ENCODE measurements at regions not wholly inside any gene's neighbourhood (a gene's known extent, or its start where the extent isn't known, plus 50 kb on each side); places are given as distances from the start of the nearest gene placed in this dataset.

- Histone ChIP-seq H3K9ac (ENCODE audit: low read length) (no peak overlapping the region), H3K27ac (ENCODE audit: low read depth, low read length) (no peak overlapping the region), H3K27me3 (ENCODE audit: insufficient read depth, low read length, poor library complexity) (no peaks in the 10 kb centered on the region), H2BK15ac (replicated peaks; ENCODE audit: low read depth) (no peak overlapping the region), H4K5ac (ENCODE audit: low read length) (no peak overlapping the region), H2BK120ac (ENCODE audit: low read depth, low read length) (no peak overlapping the region), H3K4me1 (ENCODE audit: control insufficient read depth, low read depth, low read length) (peaks cover 3% of the 10 kb centered on the region), H3K18ac (ENCODE audit: low read length) (no peak overlapping the region), H3K79me1 (ENCODE audit: low read length) (no peaks in the 10 kb centered on the region), H3K23ac (ENCODE audit: low read length) (no peak overlapping the region), H3K79me2 (ENCODE audit: control insufficient read depth, insufficient read depth, low read length) (no peaks in the 10 kb centered on the region), H3K36me3 (ENCODE audit: control insufficient read depth, insufficient read depth, low read length) (no peaks in the 10 kb centered on the region), H3K56ac (ENCODE audit: low read length) (no peak overlapping the region), H2BK5ac (ENCODE audit: low read length) (no peak overlapping the region), H2AK5ac (ENCODE audit: low read length) (no peak overlapping the region), H3K4ac (ENCODE audit: low read depth, low read length) (no peak overlapping the region), H4K8ac (ENCODE audit: low read depth, low read length) (no peak overlapping the region), H3K4me2 (ENCODE audit: low read length) (no peak overlapping the region), H3K4me3 (ENCODE audit: low read length) (no peak overlapping the region)
- no CpG with 5 or more reads among the region's 1 CpG for WGBS (ENCODE audit: extremely low coverage, insufficient coverage, low lambda C conversion rate)
- no peak for DNase-seq
Observed at GRCh38 chr2:23241121-23241520, 143.9 kb upstream of the KLHL29 start.

- no CpG with 5 or more reads among the region's 12 CpGs for WGBS (ENCODE audit: extremely low coverage, insufficient coverage, low lambda C conversion rate)
Observed at GRCh38 chr2:23241611-23242245, 143.3 kb upstream of the KLHL29 start.

GRCh38 chr2:23243073-23243659 is 141.8 kb upstream of the KLHL29 start:
- no peak overlapping the region for H3K23ac ChIP-seq (ENCODE audit: low read length)
- H3K79me2 ChIP-seq (ENCODE audit: control insufficient read depth, insufficient read depth, low read length) = no peaks in the 10 kb centered on the region

More at GRCh38 chr2:23241611-23242245, 143.3 kb upstream of the KLHL29 start:
- Histone ChIP-seq H2BK120ac (ENCODE audit: low read depth, low read length) (no peak overlapping the region), H2BK15ac (replicated peaks; ENCODE audit: low read depth) (no peak overlapping the region), H3K79me2 (ENCODE audit: control insufficient read depth, insufficient read depth, low read length) (no peaks in the 10 kb centered on the region), H3K4ac (ENCODE audit: low read depth, low read length) (no peak overlapping the region), H3K56ac (ENCODE audit: low read length) (no peak overlapping the region), H2BK5ac (ENCODE audit: low read length) (no peak overlapping the region), H3K4me1 (ENCODE audit: control insufficient read depth, low read depth, low read length) (peaks cover 3% of the 10 kb centered on the region), H2AK5ac (ENCODE audit: low read length) (no peak overlapping the region), H4K5ac (ENCODE audit: low read length) (no peak overlapping the region), H3K27ac (ENCODE audit: low read depth, low read length) (no peak overlapping the region), H3K79me1 (ENCODE audit: low read length) (no peaks in the 10 kb centered on the region), H3K23ac (ENCODE audit: low read length) (no peak overlapping the region), H3K4me3 (ENCODE audit: low read length) (no peak overlapping the region), H3K9ac (ENCODE audit: low read length) (no peak overlapping the region), H3K27me3 (ENCODE audit: insufficient read depth, low read length, poor library complexity) (no peaks in the 10 kb centered on the region), H3K4me2 (ENCODE audit: low read length) (no peak overlapping the region), H4K8ac (ENCODE audit: low read depth, low read length) (no peak overlapping the region), H3K36me3 (ENCODE audit: control insufficient read depth, insufficient read depth, low read length) (no peaks in the 10 kb centered on the region), H3K18ac (ENCODE audit: low read length) (no peak overlapping the region)
- DNase-seq = no peak

GRCh38 chr2:23244617-23245016 is 140.4 kb upstream of the KLHL29 start:
- Histone ChIP-seq H3K4ac (ENCODE audit: low read depth, low read length) (no peak overlapping the region), H3K4me1 (ENCODE audit: control insufficient read depth, low read depth, low read length) (no peaks in the 10 kb centered on the region), H2AK5ac (ENCODE audit: low read length) (no peak overlapping the region), H3K9ac (ENCODE audit: low read length) (no peak overlapping the region), H3K4me3 (ENCODE audit: low read length) (no peak overlapping the region), H3K27ac (ENCODE audit: low read depth, low read length) (no peak overlapping the region), H3K18ac (ENCODE audit: low read length) (no peak overlapping the region), H2BK5ac (ENCODE audit: low read length) (no peak overlapping the region), H3K56ac (ENCODE audit: low read length) (no peak overlapping the region), H3K4me2 (ENCODE audit: low read length) (no peak overlapping the region), H3K27me3 (ENCODE audit: insufficient read depth, low read length, poor library complexity) (no peaks in the 10 kb centered on the region), H3K36me3 (ENCODE audit: control insufficient read depth, insufficient read depth, low read length) (no peaks in the 10 kb centered on the region), H4K8ac (ENCODE audit: low read depth, low read length) (no peak overlapping the region), H2BK15ac (replicated peaks; ENCODE audit: low read depth) (no peak overlapping the region), H4K5ac (ENCODE audit: low read length) (no peak overlapping the region), H3K23ac (ENCODE audit: low read length) (no peak overlapping the region), H3K79me1 (ENCODE audit: low read length) (no peaks in the 10 kb centered on the region), H3K79me2 (ENCODE audit: control insufficient read depth, insufficient read depth, low read length) (no peaks in the 10 kb centered on the region), H2BK120ac (ENCODE audit: low read depth, low read length) (no peak overlapping the region)
- no CpG with 5 or more reads among the region's 1 CpG for WGBS (ENCODE audit: extremely low coverage, insufficient coverage, low lambda C conversion rate)
- no peak for DNase-seq

More at GRCh38 chr2:23243073-23243659, 141.8 kb upstream of the KLHL29 start:
- WGBS (ENCODE audit: extremely low coverage, insufficient coverage, low lambda C conversion rate) = no CpG with 5 or more reads among the region's 5 CpGs
- Histone ChIP-seq H3K56ac (ENCODE audit: low read length) (no peak overlapping the region), H3K18ac (ENCODE audit: low read length) (no peak overlapping the region), H2BK15ac (replicated peaks; ENCODE audit: low read depth) (no peak overlapping the region), H3K4me2 (ENCODE audit: low read length) (no peak overlapping the region), H2BK5ac (ENCODE audit: low read length) (no peak overlapping the region), H3K36me3 (ENCODE audit: control insufficient read depth, insufficient read depth, low read length) (no peaks in the 10 kb centered on the region), H3K27me3 (ENCODE audit: insufficient read depth, low read length, poor library complexity) (no peaks in the 10 kb centered on the region), H3K4me3 (ENCODE audit: low read length) (no peak overlapping the region), H2BK120ac (ENCODE audit: low read depth, low read length) (no peak overlapping the region), H3K9ac (ENCODE audit: low read length) (no peak overlapping the region), H2AK5ac (ENCODE audit: low read length) (no peak overlapping the region), H3K4ac (ENCODE audit: low read depth, low read length) (no peak overlapping the region), H3K79me1 (ENCODE audit: low read length) (no peaks in the 10 kb centered on the region), H3K27ac (ENCODE audit: low read depth, low read length) (no peak overlapping the region), H4K5ac (ENCODE audit: low read length) (no peak overlapping the region), H4K8ac (ENCODE audit: low read depth, low read length) (no peak overlapping the region), H3K4me1 (ENCODE audit: control insufficient read depth, low read depth, low read length) (no peaks in the 10 kb centered on the region)
- DNase-seq = no peak

- Histone ChIP-seq H3K4me1 (ENCODE audit: control insufficient read depth, low read depth, low read length) (no peaks in the 10 kb centered on the region), H3K79me2 (ENCODE audit: control insufficient read depth, insufficient read depth, low read length) (no peaks in the 10 kb centered on the region), H4K8ac (ENCODE audit: low read depth, low read length) (no peak overlapping the region), H2BK120ac (ENCODE audit: low read depth, low read length) (no peak overlapping the region), H3K23ac (ENCODE audit: low read length) (no peak overlapping the region), H3K4me2 (ENCODE audit: low read length) (no peak overlapping the region), H3K27ac (ENCODE audit: low read depth, low read length) (no peak overlapping the region), H3K79me1 (ENCODE audit: low read length) (no peaks in the 10 kb centered on the region), H3K36me3 (ENCODE audit: control insufficient read depth, insufficient read depth, low read length) (no peaks in the 10 kb centered on the region), H3K4ac (ENCODE audit: low read depth, low read length) (no peak overlapping the region), H3K9ac (ENCODE audit: low read length) (no peak overlapping the region), H3K4me3 (ENCODE audit: low read length) (no peak overlapping the region), H3K27me3 (ENCODE audit: insufficient read depth, low read length, poor library complexity) (no peaks in the 10 kb centered on the region), H3K18ac (ENCODE audit: low read length) (no peak overlapping the region), H4K5ac (ENCODE audit: low read length) (no peak overlapping the region), H3K56ac (ENCODE audit: low read length) (no peak overlapping the region), H2AK5ac (ENCODE audit: low read length) (no peak overlapping the region), H2BK5ac (ENCODE audit: low read length) (no peak overlapping the region), H2BK15ac (replicated peaks; ENCODE audit: low read depth) (no peak overlapping the region)
- DNase-seq = no peak
- WGBS (ENCODE audit: extremely low coverage, insufficient coverage, low lambda C conversion rate) = no CpG with 5 or more reads among the region's 4 CpGs
Observed at GRCh38 chr2:23246992-23247683, 137.8 kb upstream of the KLHL29 start.
